OCI-LY1 (cell line): ENCODE measurements at regions not wholly inside any gene's neighbourhood (a gene's known extent, or its start where the extent isn't known, plus 50 kb on each side); places are given as distances from the start of the nearest gene placed in this dataset.

Experiments
- H2AFZ ChIP-seq: fragments of 200-600 bp; sonication (generic), shearing (Covaris generic); 2 replicates; pipeline ENCODE4 v1.6.0; 2014; ENCODE audit warnings: antibody characterized with exemption, mild to moderate bottlenecking, low read length
- H3F3A ChIP-seq: fragments of 200-600 bp; sonication (generic), shearing (Covaris generic); 2 replicates; pipeline ENCODE4 v1.6.0; 2014; ENCODE audit warnings: mild to moderate bottlenecking, antibody characterized with exemption, low read length, moderate library complexity; ENCODE audit not compliant: insufficient read depth
- H3K27ac ChIP-seq: fragments of 200-600 bp; sonication (generic); 2 replicates; pipeline ENCODE4 v1.5.1; 2014; ENCODE audit warnings: low read length, mixed run types, mild to moderate bottlenecking, low read depth; ENCODE audit not compliant: poor library complexity, severe bottlenecking
- H3K27me3 ChIP-seq: fragments of 200-600 bp; sonication (generic); 2 replicates; pipeline ENCODE4 v1.6.0; 2014; ENCODE audit warnings: antibody characterized with exemption, mild to moderate bottlenecking, low read length, moderate library complexity; ENCODE audit not compliant: insufficient read depth
- H3K36me3 ChIP-seq: fragments of 200-600 bp; sonication (generic); 2 replicates; pipeline ENCODE4 v1.6.1; 2014; ENCODE audit warnings: mild to moderate bottlenecking, antibody characterized with exemption, low read length, moderate library complexity, mixed read lengths; ENCODE audit not compliant: insufficient read depth
- H3K4me1 ChIP-seq: fragments of 200-600 bp; sonication (generic); 2 replicates; pipeline ENCODE4 v1.5.1; 2014; ENCODE audit warnings: mild to moderate bottlenecking, low read length, moderate library complexity; ENCODE audit not compliant: insufficient read depth, severe bottlenecking
- H3K4me2 ChIP-seq: fragments of 200-600 bp; sonication (generic), shearing (Covaris generic); 2 replicates; pipeline ENCODE4 v1.6.1; 2014; ENCODE audit warnings: low read length
- H3K4me3 ChIP-seq: fragments of 200-600 bp; sonication (generic); 2 replicates; pipeline ENCODE4 v1.5.1; 2014; ENCODE audit warnings: low read length, low read depth, mild to moderate bottlenecking, mixed read lengths; ENCODE audit not compliant: poor library complexity, severe bottlenecking
- H3K79me2 ChIP-seq: fragments of 200-600 bp; shearing (Covaris generic); 2 replicates; pipeline ENCODE4 v1.6.1; 2016; ENCODE audit warnings: mixed run types, low read length, mixed read lengths; ENCODE audit not compliant: insufficient read depth
- H3K9ac ChIP-seq: fragments of 200-600 bp; sonication (generic), shearing (Covaris generic); 2 replicates; pipeline ENCODE4 v1.6.1; 2014; ENCODE audit warnings: mild to moderate bottlenecking, low read length, mixed read lengths
- H3K9me2 ChIP-seq: fragments of 200-600 bp; sonication (generic), shearing (Covaris generic); 2 replicates; pipeline ENCODE4 v1.6.1; 2014; ENCODE audit warnings: low read depth, mild to moderate bottlenecking, low read length, mixed read lengths
- H3K9me3 ChIP-seq: fragments of 200-600 bp; shearing (Covaris generic); 2 replicates; pipeline ENCODE4 v1.6.1; 2014; ENCODE audit warnings: low read length, mixed read lengths
- H4K20me1 ChIP-seq: fragments of 200-600 bp; sonication (generic), shearing (Covaris generic); 2 replicates; pipeline ENCODE4 v1.6.0; 2016; ENCODE audit warnings: mild to moderate bottlenecking, low read length; ENCODE audit not compliant: insufficient read depth
- EZH2 ChIP-seq: fragments of 200-600 bp; sonication (generic), shearing (Covaris generic); IDR thresholded peaks from 2 replicates; pipeline ENCODE4 v1.8.0; 2017; ENCODE audit warnings: borderline replicate concordance, mixed run types, mild to moderate bottlenecking, antibody characterized with exemption, low read length, moderate library complexity, mixed read lengths
- TF ChIP-seq, protein P1 (sequence below): fragments of 200-600 bp; sonication (generic), shearing (Covaris generic); IDR thresholded peaks from 2 replicates; pipeline ENCODE4 v1.5.1; 2017; ENCODE audit warnings: mild to moderate bottlenecking, antibody characterized with exemption, low read length, moderate library complexity, mixed read lengths

DNA sequence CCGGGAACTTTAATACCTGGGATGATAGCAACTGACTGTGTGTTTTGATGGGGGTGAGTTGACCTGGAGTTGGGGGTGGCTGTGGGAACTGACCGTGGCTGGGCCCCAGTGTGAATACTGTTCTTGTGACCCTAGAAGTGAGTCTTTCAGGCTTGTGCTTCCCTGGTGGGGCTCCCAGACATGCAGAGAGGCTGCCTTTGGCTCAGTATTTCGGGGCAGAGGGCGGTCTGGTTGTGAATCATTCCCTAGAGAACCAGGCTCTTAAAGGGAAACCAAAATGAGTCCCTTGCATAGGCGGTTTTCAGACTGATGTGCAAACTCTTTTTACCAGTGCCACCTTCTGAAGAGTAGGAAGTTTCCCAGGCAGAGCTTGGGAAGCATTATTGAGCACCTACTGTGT is 132.1 kb downstream of the MACROH2A1 start:
- H2AFZ ChIP-seq = no peak overlapping the region
- H3K9me3 ChIP-seq = peaks cover 2% of the 10 kb centered on the region; the same call in 1 of the 2 replicates
- H3K4me2 ChIP-seq = no peak overlapping the region
- no peak overlapping the region for H3K4me3 ChIP-seq
- no peak overlapping the region for H3K9ac ChIP-seq
- no peaks in the 10 kb centered on the region for H3F3A ChIP-seq
- no peak overlapping the region for H3K27ac ChIP-seq
- H4K20me1 ChIP-seq = no peaks in the 10 kb centered on the region
- H3K4me1 ChIP-seq = no peaks in the 10 kb centered on the region
- no peaks in the 10 kb centered on the region; the same call in 1 of the 2 replicates for H3K36me3 ChIP-seq
- no peaks in the 10 kb centered on the region for H3K9me2 ChIP-seq
- no peaks in the 10 kb centered on the region for H3K27me3 ChIP-seq
- TF ChIP-seq EZH2 = no peak
- TF ChIP-seq, protein P1, sequence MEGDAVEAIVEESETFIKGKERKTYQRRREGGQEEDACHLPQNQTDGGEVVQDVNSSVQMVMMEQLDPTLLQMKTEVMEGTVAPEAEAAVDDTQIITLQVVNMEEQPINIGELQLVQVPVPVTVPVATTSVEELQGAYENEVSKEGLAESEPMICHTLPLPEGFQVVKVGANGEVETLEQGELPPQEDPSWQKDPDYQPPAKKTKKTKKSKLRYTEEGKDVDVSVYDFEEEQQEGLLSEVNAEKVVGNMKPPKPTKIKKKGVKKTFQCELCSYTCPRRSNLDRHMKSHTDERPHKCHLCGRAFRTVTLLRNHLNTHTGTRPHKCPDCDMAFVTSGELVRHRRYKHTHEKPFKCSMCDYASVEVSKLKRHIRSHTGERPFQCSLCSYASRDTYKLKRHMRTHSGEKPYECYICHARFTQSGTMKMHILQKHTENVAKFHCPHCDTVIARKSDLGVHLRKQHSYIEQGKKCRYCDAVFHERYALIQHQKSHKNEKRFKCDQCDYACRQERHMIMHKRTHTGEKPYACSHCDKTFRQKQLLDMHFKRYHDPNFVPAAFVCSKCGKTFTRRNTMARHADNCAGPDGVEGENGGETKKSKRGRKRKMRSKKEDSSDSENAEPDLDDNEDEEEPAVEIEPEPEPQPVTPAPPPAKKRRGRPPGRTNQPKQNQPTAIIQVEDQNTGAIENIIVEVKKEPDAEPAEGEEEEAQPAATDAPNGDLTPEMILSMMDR = no peak
- no peaks in the 10 kb centered on the region for H3K79me2 ChIP-seq

DNA sequence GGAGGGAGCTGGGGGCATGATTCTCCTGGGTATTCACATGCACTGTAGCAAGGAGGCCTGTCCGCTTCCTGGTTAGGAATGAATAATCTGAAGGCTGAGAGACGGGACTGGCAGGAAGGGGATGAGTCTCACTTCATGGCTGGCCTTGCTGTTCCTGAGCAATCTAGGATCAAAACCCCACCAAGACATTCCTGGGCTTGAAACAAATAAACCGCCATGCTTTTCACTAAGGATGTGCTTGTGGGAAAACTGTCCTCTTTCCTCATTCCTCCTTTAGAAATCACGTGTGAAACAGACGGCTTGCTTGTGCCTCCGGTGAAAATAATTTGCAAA is 132.8 kb downstream of the MACROH2A1 start:
- Histone ChIP-seq H3K36me3 (no peaks in the 10 kb centered on the region; the same call in 1 of the 2 replicates), H3K79me2 (no peaks in the 10 kb centered on the region), H4K20me1 (no peaks in the 10 kb centered on the region), H3K4me1 (no peaks in the 10 kb centered on the region), H3K27ac (no peak overlapping the region), H3K4me2 (no peak overlapping the region), H3K27me3 (0 out of 2 replicates have a peak, but pooled peaks cover 3% of the 10 kb centered on the region), H3K9ac (no peak overlapping the region), H3K9me2 (no peaks in the 10 kb centered on the region), H3K9me3 (peaks cover 4% of the 10 kb centered on the region; the same call in 1 of the 2 replicates), H3F3A (no peaks in the 10 kb centered on the region), H3K4me3 (no peak overlapping the region), H2AFZ (no peak overlapping the region)
- TF ChIP-seq, protein P1 = no peak
- TF ChIP-seq EZH2 = no peak

DNA sequence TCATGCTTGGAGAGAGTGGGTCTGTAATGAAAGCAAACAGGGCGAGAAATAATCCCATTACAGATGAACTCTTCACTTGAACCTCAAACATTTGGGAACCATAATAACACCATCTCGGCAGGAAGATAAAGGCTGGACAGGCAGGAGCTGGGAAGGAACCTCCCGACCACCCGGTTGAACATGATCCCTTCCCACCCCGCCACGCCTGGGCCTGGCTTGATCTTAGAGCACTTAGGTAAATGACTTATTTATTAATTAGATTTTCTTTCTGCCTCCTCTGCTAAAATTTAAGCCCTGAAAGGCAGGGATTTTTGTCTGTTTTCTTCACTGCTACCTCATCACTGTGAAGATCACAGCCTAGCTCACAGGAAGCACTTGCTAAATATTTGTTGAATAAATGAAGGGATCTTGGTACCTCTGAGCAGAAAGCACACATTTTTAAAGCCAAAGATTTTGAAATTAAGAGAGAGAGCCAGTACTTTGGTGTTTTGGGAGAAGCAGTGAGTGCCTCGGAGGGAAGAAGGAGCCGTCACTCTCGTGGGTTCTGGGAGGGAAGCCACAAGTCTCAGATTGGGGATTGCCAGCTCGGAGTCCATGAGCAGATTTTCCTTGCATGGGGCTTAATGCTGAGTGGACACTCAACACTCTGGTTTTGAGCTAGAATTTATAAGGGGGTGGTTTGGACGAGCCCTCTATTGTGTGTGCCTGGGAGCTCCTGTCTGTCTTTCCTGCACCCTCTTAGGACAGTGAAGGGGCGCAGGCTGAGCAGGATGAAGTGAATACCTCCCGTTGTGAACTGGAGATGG is 133.3 kb downstream of the MACROH2A1 start:
- Histone ChIP-seq H3K9me2 (no peaks in the 10 kb centered on the region), H2AFZ (no peak overlapping the region), H4K20me1 (no peaks in the 10 kb centered on the region), H3K27ac (no peak overlapping the region), H3K9ac (no peak overlapping the region), H3K4me1 (no peaks in the 10 kb centered on the region), H3K79me2 (no peaks in the 10 kb centered on the region), H3K36me3 (no peaks in the 10 kb centered on the region; the same call in 1 of the 2 replicates), H3K4me3 (no peak overlapping the region), H3K9me3 (peaks cover 7% of the 10 kb centered on the region), H3F3A (no peaks in the 10 kb centered on the region), H3K4me2 (no peak overlapping the region), H3K27me3 (0 out of 2 replicates have a peak, but pooled peaks cover 3% of the 10 kb centered on the region)
- TF ChIP-seq, protein P1 = no peak
- no peak for TF ChIP-seq EZH2
